Retinal pigment epithelial cell (primary cell): ENCODE measurements at regions not wholly inside any gene's neighbourhood (a gene's known extent, or its start where the extent isn't known, plus 50 kb on each side); places are given as distances from the start of the nearest gene placed in this dataset.

Source experiments
- DNase-seq: peaks from one replicate; pipeline ENCODE4 v3.0.0-alpha.2; 2010; ENCODE audit warnings: low read depth
- H3K4me3 ChIP-seq: 2 replicates; pipeline ENCODE4 v1.5.1; 2011; ENCODE audit warnings: mild to moderate bottlenecking, low read length, control low read depth, moderate library complexity
- CTCF ChIP-seq: conservative IDR thresholded peaks from 2 replicates; pipeline ENCODE4 v1.5.1; 2011; ENCODE audit warnings: low read depth, low read length, control low read depth, inconsistent platforms

- TF ChIP-seq CTCF, result no peak
- DNase-seq, result no peak
- no peak overlapping the region for H3K4me3 ChIP-seq
Measured at GRCh38 chr5:125370461-125371205, 624.2 kb upstream of the ZNF608 start.

- peak; percentile 81 for DNase-seq
- H3K4me3 ChIP-seq, result no peak overlapping the region
- TF ChIP-seq CTCF, result no peak
Measured at GRCh38 chr5:125372694-125373631, 626.5 kb upstream of the ZNF608 start.

GRCh38 chr5:125375143-125375542, 628.7 kb upstream of the ZNF608 start:
- H3K4me3 ChIP-seq, result no peak overlapping the region
- no peak for TF ChIP-seq CTCF
- no peak for DNase-seq

- DNase-seq, result no peak
- TF ChIP-seq CTCF, result no peak
- H3K4me3 ChIP-seq, result no peak overlapping the region
Measured at GRCh38 chr5:125376059-125376641, 629.7 kb upstream of the ZNF608 start.

- H3K4me3 ChIP-seq, result no peak overlapping the region
- DNase-seq, result no peak
- no peak for TF ChIP-seq CTCF
Measured at GRCh38 chr5:125377141-125377540, 630.7 kb upstream of the ZNF608 start.

- DNase-seq, result no peak
- H3K4me3 ChIP-seq, result no peak overlapping the region
- no peak for TF ChIP-seq CTCF
Measured at GRCh38 chr5:125381290-125381689, 634.9 kb upstream of the ZNF608 start.
